PC-3 (cell line): ENCODE measurements at regions not wholly inside any gene's neighbourhood (a gene's known extent, or its start where the extent isn't known, plus 50 kb on each side); places are given as distances from the start of the nearest gene placed in this dataset.

Experiments
- CTCF ChIP-seq: fragments of 300-600 bp; sonication (generic); conservative IDR thresholded peaks from 2 replicates; pipeline ENCODE4 v1.5.1; 2017; ENCODE audit warnings: antibody characterized with exemption, low read depth, mild to moderate bottlenecking, low read length
- EZH2phosphoT487 ChIP-seq: fragments of 300-600 bp; sonication (generic); IDR thresholded peaks from 2 replicates; pipeline ENCODE4 v1.6.1; 2018; ENCODE audit warnings: mild to moderate bottlenecking, antibody characterized with exemption, low read length, borderline replicate concordance

GRCh38 chr15:88980498-88980897, 67.3 kb upstream of the MFGE8 start:
- no peak for TF ChIP-seq CTCF
- no peak for TF ChIP-seq EZH2phosphoT487
